ENCODE measurements at regions not wholly inside any gene's neighbourhood (a gene's known extent, or its start where the extent isn't known, plus 50 kb on each side); places are given as distances from the start of the nearest gene placed in this dataset.

DNA sequence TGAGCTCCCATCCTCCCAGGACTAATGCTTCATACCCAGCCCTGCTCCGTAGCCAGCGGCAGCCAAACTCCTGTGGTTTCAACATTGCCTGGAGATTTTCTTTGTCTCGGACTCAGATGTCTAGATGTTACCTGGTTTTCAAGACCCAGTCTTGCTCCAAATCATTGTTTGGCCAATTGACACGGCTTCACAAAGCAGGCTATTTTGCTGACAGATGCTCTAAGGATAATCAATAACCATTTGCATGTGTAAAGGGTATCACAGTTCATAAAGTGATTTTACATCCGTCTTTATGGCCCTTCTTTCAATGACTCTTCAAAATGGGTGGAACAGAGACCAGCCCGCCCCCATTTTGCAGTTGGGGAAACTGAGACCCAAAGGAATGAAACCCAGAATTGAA lies 153.4 kb downstream of the SALL1 start:
- no peak overlapping the region for H3K27ac ChIP-seq
- no peak for TF ChIP-seq ZFX (IDR thresholded peaks at IDR 0.05; ENCODE audit: borderline replicate concordance)
- TF ChIP-seq, protein P1, sequence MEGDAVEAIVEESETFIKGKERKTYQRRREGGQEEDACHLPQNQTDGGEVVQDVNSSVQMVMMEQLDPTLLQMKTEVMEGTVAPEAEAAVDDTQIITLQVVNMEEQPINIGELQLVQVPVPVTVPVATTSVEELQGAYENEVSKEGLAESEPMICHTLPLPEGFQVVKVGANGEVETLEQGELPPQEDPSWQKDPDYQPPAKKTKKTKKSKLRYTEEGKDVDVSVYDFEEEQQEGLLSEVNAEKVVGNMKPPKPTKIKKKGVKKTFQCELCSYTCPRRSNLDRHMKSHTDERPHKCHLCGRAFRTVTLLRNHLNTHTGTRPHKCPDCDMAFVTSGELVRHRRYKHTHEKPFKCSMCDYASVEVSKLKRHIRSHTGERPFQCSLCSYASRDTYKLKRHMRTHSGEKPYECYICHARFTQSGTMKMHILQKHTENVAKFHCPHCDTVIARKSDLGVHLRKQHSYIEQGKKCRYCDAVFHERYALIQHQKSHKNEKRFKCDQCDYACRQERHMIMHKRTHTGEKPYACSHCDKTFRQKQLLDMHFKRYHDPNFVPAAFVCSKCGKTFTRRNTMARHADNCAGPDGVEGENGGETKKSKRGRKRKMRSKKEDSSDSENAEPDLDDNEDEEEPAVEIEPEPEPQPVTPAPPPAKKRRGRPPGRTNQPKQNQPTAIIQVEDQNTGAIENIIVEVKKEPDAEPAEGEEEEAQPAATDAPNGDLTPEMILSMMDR (IDR thresholded peaks at IDR 0.05), result no peak

DNA sequence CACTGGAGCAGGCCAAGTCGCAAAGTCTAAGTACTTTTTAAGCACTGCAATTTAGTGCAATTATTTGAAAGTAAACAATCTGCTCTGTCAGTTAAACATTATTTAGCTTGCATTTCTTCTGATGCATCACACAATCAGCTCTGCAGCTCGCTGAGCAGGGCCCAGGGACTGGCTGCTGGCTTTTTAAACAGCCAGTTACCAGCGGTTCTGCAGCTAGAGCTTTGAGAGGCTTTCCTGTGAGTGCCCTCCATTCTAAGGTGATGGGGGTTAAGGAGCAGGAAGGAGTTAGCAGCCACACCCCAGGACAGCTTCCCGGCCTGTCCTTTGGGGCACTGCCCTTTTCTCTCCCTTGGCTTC lies 154.3 kb downstream of the SALL1 start:
- TF ChIP-seq ZFX (IDR thresholded peaks at IDR 0.05; ENCODE audit: borderline replicate concordance), result no peak
- TF ChIP-seq, protein P1 (IDR thresholded peaks at IDR 0.05), result no peak
- H3K27ac ChIP-seq, result no peak overlapping the region

DNA sequence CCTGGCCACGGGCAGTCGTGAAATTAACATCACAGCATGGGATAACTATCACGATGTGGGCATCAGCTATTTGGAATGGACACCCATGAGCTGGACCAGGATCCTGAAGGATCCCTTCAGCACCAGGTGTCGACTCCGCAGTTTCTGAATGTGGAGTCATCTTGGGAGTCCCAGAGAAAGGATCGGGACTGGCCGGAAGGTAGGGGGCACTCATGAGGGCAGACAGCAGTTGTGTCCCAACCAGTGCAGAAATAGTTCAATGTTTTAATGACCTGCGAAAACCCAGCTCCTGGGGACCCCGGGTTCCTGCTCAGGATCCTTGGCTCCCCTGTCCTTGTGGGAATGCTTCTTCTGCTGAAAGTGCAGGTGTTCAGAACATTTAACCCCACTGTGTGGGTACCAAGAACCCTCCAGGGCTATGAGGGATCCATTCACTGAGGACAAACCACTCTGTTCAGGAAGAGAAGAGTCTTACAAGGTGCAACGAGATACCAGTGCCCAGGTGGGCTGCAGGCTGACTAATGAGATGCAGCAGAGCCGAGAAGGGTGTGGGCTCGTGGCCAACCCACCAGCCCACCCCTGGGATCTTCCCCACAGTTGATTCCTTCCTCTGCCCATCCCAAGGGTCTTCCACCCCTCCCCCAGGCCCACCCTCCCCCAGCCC lies 154.8 kb downstream of the SALL1 start:
- H3K27ac ChIP-seq, result no peak overlapping the region
- TF ChIP-seq, protein P1 (IDR thresholded peaks at IDR 0.05), result no peak
- no peak for TF ChIP-seq ZFX (IDR thresholded peaks at IDR 0.05; ENCODE audit: borderline replicate concordance)

DNA sequence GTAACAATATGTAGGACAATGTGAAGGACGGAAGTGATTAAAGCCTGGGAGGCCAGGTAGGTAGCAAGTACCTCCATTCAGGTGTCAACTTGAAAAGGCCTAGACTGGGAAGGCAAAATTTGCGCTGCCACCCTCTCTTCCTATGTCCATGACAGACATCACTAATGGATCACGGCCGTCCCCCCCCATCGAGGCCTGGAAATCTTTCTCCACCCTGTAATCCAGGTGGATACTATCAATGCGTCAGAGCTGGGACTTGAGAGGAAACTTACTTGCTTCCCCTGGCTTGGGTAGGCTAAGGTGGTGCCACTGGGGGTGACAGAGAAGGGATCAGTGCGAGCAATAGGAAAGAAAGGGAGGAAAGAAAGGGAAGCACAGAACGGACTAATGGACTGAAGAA lies 156.1 kb downstream of the SALL1 start:
- TF ChIP-seq, protein P1 (IDR thresholded peaks at IDR 0.05), result no peak
- TF ChIP-seq ZFX (IDR thresholded peaks at IDR 0.05; ENCODE audit: borderline replicate concordance), result no peak
- no peak overlapping the region for H3K27ac ChIP-seq

DNA sequence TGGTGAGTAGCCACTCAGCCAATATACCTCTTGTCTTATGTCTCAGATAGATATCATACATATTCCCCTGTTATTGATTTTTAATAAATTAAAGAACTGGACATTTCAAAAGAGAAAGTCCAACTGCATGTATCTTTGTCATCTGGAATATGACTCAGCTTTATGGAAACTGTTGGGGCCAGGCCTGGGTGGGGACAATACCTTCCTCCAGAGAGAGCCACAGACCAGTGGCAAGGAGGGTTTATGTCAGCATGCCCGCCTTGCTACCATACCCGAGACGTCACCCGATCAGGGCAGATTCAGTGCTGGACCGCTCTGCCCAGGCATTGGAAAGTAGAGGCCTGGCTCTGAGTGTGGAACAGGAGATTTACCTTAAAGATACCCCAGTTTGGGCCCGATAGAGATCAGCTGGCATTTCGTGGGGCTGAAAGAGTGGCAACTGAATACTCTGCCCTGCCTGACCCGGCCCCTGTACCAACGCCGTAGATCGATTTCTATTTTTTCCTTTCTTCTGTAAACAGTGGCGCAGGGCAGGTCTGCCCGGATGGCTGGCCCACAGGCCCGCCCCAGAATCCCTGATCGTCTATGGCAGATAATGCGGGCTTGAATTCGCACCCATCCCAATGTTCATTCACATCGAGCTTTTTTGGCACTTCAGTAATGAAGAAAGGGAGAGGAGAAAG lies 158.6 kb downstream of the SALL1 start:
- H3K27ac ChIP-seq, result no peak overlapping the region
- TF ChIP-seq, protein P1 (IDR thresholded peaks at IDR 0.05), result no peak
- TF ChIP-seq ZFX (IDR thresholded peaks at IDR 0.05; ENCODE audit: borderline replicate concordance), result no peak

DNA sequence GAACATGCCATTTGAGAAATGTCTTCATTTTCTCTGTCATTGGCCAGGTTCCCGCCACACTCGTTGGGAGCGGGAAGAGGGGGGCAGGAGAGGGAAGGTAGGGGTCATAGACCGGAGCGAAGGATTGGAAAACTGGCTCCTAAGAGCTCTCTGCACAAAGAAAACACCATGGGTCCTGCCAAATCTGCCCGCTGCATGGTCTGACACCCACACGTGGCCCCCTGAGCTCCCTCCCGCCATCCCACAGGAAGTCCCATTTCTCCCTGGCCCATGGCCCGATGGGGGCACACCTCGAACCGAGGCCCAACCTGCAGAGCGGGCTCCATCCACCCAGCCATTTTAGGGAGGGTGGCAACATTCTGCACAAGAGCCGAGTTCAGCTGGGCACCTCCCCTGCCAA lies 159.6 kb downstream of the SALL1 start:
- TF ChIP-seq, protein P1 (IDR thresholded peaks at IDR 0.05), result no peak
- no peak for TF ChIP-seq ZFX (IDR thresholded peaks at IDR 0.05; ENCODE audit: borderline replicate concordance)
- H3K27ac ChIP-seq, result no peak overlapping the region

DNA sequence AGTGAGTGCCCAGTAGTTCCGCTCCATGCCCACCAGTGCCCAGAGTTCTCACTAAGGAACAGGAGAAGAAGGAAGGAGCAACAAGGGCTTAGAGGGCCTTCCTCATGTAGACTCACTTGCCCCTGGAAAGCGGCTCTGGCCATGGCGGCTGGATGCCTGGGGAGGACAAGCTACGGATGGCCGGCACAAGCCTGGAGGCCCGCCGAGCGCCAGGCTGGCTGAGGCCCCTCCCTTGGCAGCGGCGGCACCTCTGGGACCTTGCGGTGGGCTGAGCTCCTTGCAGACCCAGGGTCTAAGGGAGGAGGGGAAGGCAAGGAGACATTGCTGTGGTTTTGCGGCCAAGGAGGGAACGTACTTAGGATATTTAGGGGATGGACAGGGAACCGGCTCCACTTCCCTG lies 160.1 kb downstream of the SALL1 start:
- TF ChIP-seq, protein P1 (IDR thresholded peaks at IDR 0.05), result no peak
- TF ChIP-seq ZFX (IDR thresholded peaks at IDR 0.05; ENCODE audit: borderline replicate concordance), result no peak
- H3K27ac ChIP-seq, result no peak overlapping the region
